Nephron progenitor cell (in vitro differentiated cells): ENCODE measurements at regions not wholly inside any gene's neighbourhood (a gene's known extent, or its start where the extent isn't known, plus 50 kb on each side); places are given as distances from the start of the nearest gene placed in this dataset.
A peak's percentile ranks its signal among the peaks of the same experiment; 100 is the strongest.

Source experiments
- DNase-seq: peaks from one replicate; pipeline ENCODE4 v3.0.0; 2021
- H3K27ac Mint-ChIP-seq: 2 replicates; pipeline ENCODE4 v1.8.0; 2021; ENCODE audit warnings: mild to moderate bottlenecking, moderate library complexity, mixed read lengths
- H3K27me3 Mint-ChIP-seq: 2 replicates; pipeline ENCODE4 v1.8.0; 2021; ENCODE audit warnings: mild to moderate bottlenecking, low read depth, mixed read lengths; ENCODE audit not compliant: poor library complexity
- H3K36me3 Mint-ChIP-seq: 2 replicates; pipeline ENCODE4 v1.8.0; 2021; ENCODE audit warnings: low read depth, mixed read lengths
- H3K4me1 Mint-ChIP-seq: 2 replicates; pipeline ENCODE4 v1.8.0; 2021; ENCODE audit warnings: mixed read lengths
- H3K4me3 Mint-ChIP-seq: 2 replicates; pipeline ENCODE4 v1.8.0; 2021; ENCODE audit warnings: mild to moderate bottlenecking, moderate library complexity, mixed read lengths
- H3K9me3 Mint-ChIP-seq: 2 replicates; pipeline ENCODE4 v1.8.0; 2021; ENCODE audit warnings: mild to moderate bottlenecking, moderate library complexity, mixed read lengths
- CTCF ChIP-seq: fragments of 200-600 bp; sonication (generic); IDR thresholded peaks from 2 replicates; pipeline ENCODE4 v1.5.0; 2021; ENCODE audit warnings: antibody characterized with exemption

DNA sequence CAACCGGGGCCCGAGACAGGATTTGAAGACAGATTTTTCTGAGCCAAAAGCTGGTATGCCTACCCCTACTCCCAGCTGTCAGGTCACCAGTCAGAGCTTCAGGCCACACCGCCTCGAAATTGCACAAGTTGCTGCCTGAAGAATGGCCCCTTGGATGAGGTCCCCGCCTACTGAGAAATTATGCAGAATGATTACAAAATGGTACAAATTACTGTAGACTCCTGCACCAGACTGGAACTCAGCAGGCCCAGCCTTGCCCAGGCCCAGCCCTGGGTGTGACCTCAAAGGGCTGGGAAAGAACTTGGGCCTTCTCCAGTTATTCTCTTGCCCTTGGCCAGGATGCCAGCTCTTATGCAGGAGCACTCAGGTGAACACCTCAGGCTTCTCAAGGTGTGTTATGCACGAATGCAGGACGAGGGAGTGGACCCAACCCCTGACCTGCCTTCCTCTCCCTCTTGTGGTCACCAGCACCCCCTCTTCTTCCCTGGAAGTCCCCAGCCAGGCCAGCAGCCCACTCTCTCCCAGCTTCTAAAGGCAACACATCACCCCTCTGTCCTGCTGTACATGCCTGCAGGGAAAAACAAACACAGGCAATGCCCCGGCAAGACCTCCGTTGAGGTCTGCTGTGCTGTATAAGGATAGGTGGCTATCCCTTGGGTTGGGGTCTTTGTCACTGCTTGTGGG lies 88.7 kb upstream of the NAA20 start:
- TF ChIP-seq CTCF, result no peak
- no peak for DNase-seq
- no peak overlapping the region for H3K4me3 Mint-ChIP-seq
- peaks cover 22% of the 10 kb centered on the region for H3K36me3 Mint-ChIP-seq
- H3K9me3 Mint-ChIP-seq, result peaks cover 12% of the 10 kb centered on the region
- H3K4me1 Mint-ChIP-seq, result peaks cover 25% of the 10 kb centered on the region
- peak overlapping the region; percentile 83 for H3K27ac Mint-ChIP-seq
- H3K27me3 Mint-ChIP-seq, result no peaks in the 10 kb centered on the region

GRCh38 chr20:19929012-19929360 lies 88.2 kb upstream of the NAA20 start:
- Mint-ChIP-seq H3K27me3 (no peaks in the 10 kb centered on the region), H3K27ac (peak overlapping the region; percentile 83)

GRCh38 chr20:19929481-19930145 lies 87.5 kb upstream of the NAA20 start:
- Mint-ChIP-seq H3K4me3 (no peak overlapping the region), H3K36me3 (peaks cover 23% of the 10 kb centered on the region), H3K27me3 (no peaks in the 10 kb centered on the region), H3K27ac (no peak overlapping the region), H3K4me1 (peaks cover 32% of the 10 kb centered on the region), H3K9me3 (peaks cover 12% of the 10 kb centered on the region)
- no peak for TF ChIP-seq CTCF
- DNase-seq, result no peak

More at GRCh38 chr20:19929012-19929360, 88.2 kb upstream of the NAA20 start:
- Mint-ChIP-seq H3K9me3 (peaks cover 12% of the 10 kb centered on the region), H3K4me3 (no peak overlapping the region), H3K4me1 (peaks cover 26% of the 10 kb centered on the region), H3K36me3 (peaks cover 23% of the 10 kb centered on the region)
- no peak for TF ChIP-seq CTCF
- no peak for DNase-seq

DNA sequence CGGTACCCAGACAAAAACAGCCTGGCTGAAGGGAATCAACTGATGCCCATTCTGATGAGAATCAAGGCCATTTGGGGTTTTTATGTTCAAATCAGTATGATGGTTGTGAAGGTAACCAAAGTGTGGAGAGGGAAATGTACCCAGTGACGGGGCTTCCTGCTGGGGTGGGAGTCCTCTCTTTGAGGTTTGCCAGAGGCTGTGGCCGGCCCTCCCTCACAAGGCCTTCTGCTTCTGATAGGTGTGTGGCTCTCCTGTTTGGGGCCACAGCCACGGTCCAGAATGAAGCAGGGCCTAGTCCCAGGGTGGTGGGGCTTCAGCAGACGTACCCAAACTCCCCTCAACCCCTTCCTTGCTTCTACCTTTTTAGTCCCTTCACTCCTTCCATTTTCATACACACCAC lies 86.7 kb upstream of the NAA20 start:
- Mint-ChIP-seq H3K27ac (no peak overlapping the region), H3K4me3 (no peak overlapping the region), H3K27me3 (no peaks in the 10 kb centered on the region), H3K4me1 (peaks cover 40% of the 10 kb centered on the region), H3K9me3 (peaks cover 12% of the 10 kb centered on the region), H3K36me3 (peaks cover 23% of the 10 kb centered on the region)
- TF ChIP-seq CTCF, result no peak
- DNase-seq, result no peak

- peaks cover 23% of the 10 kb centered on the region for H3K36me3 Mint-ChIP-seq
- no peak for DNase-seq
- peak overlapping the region; percentile 36 for H3K27ac Mint-ChIP-seq
Observed at GRCh38 chr20:19932170-19932667, 84.9 kb upstream of the NAA20 start.

More at GRCh38 chr20:19932170-19932667, 84.9 kb upstream of the NAA20 start:
- no peak overlapping the region for H3K4me3 Mint-ChIP-seq
- TF ChIP-seq CTCF, result no peak
- peaks cover 12% of the 10 kb centered on the region for H3K9me3 Mint-ChIP-seq
- peaks cover 58% of the 10 kb centered on the region for H3K4me1 Mint-ChIP-seq
- H3K27me3 Mint-ChIP-seq, result no peaks in the 10 kb centered on the region
